Fibroblast of mammary gland (primary cell): ENCODE measurements at regions not wholly inside any gene's neighbourhood (a gene's known extent, or its start where the extent isn't known, plus 50 kb on each side); places are given as distances from the start of the nearest gene placed in this dataset.
"Not testable (repeated sequence)": the region's sequence is repeated elsewhere in the genome, so short reads cannot be mapped to it uniquely, and the experiment has no call there.

Experiments
- DNase-seq: peaks from one replicate; pipeline ENCODE4 v3.0.0-alpha.2; 2010; ENCODE audit warnings: low read depth
- H3K4me3 ChIP-seq: 2 replicates; pipeline ENCODE4 v1.5.1; 2011; ENCODE audit warnings: low read depth, mild to moderate bottlenecking, low read length, moderate library complexity; ENCODE audit not compliant: control insufficient read depth

DNA sequence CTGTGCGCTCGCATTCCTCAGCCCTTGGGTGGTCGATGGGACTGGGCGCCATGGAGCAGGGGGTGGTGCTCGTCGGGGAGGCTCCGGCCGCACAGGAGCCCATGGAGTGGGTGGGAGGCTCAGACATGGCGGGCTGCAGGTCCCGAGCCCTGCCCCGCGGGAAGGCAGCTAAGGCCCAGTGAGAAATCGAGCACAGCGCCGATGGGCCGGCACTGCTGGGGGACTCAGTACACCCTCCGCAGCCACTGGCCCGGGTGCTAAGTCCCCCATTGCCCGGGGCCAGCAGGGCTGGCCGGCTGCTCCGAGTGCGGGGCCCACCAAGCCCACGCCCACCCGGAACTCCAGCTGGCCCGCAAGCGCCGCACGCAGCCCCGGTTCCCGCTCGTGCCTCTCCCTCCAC, 104.1 kb downstream of the SRGAP2 start:
- not testable (repeated sequence) for H3K4me3 ChIP-seq, DNase-seq

DNA sequence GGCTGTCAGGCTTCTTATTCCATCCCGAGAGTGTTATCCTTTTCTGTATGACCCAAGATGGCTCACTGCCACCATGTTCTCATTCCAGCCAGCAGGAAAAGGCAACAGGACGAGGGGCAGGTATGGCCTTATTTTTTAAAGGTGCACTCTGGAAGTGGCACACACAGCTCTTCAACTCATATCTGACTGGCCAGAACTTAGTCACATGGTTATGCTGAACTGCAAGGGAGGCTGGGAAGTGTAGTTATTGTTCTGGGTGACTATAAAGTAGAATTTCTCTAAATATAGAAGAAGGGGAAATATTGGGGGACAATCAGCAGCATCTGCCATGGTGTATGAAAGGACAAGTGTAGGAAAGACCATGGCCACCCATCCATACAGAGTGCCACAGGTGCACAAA, 107.6 kb downstream of the SRGAP2 start:
- not testable (repeated sequence) for DNase-seq

DNA sequence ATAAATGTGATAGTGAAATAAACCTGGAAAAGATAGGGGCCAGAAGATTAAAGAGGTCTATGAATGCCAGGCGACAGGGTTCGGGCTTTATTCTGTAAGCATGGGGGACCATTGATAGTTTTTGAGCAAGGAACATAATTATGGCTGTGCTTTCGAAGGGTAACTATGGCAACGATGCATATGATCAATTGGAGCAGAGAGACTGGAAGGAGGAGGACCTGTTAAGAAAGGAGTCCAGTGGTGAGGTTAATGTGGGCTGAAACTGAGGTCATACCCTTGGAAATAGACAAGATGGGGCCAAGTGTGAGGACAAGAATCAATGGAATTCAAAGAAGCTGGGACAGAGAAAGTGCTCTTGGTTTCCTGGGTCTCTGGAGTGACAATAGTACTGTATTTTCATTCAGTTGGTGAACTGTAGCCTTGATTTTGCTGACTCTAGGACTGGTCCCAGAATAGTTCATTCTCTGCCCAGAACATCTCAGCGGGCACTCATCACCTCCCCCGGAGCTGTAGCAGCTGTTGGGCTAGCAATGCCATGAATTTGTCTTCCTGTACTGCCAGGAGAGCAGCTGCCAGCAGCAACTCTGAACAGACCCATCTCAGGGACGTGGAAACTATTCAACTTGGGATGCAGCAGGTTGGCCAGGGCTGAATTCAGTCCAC, 108.4 kb downstream of the SRGAP2 start:
- H3K4me3 ChIP-seq, DNase-seq: not testable (repeated sequence)

More for the DNA sequence above, 107.6 kb downstream of the SRGAP2 start:
- not testable (repeated sequence) for H3K4me3 ChIP-seq

DNA sequence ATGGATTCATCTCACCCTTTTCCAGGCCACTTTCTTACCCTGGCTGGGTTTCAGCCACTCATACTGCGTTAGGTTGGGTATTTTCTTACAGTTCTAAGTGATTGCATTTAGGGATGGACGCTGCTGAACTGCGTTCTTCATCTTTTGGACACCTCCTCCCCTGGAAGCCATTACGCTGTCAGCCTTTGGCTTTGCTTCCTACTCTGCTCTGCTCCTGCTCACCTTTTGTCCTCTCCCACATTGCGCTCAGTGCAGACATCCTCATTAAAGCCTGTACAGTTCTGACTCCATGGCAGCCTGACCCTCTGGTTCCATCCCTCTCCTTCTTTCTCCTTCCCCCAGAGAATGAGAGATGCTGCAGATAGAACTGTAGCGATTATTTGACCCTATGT, 108.9 kb downstream of the SRGAP2 start:
- not testable (repeated sequence) for H3K4me3 ChIP-seq, DNase-seq

DNA sequence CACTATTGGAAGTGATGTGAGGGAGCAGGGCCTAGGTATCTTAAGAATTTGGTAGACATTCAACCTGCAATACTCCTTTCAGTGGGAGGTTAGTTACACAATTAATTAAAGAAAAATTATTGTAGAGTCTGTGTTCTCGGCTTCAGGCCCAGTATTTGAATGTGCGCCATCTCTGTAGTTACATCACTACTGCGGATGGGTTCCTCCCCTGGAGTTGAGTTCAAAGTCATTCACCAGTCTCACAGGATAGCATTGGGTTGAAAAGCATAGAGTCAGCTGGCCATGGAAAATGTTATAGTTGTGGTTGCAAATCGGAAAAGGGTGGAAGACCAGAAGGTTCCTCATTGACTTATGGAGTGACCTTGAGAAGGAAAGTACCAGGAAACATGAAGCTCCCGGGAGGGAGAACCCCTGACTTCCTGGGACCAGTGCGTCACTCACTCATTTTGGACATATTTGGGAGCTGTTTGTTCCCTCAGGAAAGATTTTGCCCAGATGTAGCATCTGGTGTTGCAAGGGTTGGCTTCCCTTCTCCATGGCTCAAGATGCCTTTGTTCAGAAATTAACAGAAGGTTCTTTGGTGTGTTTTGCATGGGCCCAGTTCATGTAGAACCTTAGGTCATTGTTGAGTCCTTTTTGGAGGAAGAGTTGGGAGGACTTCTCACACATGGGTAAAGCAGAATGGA, 111.8 kb downstream of the SRGAP2 start:
- not testable (repeated sequence) for H3K4me3 ChIP-seq, DNase-seq

DNA sequence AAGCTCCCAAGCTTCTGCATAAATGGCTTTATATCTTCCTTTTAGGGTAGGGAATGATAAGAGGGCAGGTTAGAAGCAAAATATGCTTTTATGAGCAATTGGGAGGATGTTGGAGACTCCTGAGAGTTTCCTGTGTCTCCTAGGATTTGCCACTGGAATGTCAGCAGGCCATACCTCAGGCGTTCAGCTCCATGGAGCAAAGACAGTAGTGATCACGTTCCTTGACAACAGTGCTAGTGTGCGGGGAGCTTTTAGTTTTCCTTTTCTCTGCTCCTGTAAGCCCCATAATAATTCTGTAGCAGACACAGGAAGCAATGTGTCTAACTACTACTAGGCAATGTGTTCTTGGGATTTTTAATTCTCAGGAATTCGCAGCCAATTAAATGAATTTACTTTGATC, 113.6 kb downstream of the SRGAP2 start:
- H3K4me3 ChIP-seq, DNase-seq: not testable (repeated sequence)

DNA sequence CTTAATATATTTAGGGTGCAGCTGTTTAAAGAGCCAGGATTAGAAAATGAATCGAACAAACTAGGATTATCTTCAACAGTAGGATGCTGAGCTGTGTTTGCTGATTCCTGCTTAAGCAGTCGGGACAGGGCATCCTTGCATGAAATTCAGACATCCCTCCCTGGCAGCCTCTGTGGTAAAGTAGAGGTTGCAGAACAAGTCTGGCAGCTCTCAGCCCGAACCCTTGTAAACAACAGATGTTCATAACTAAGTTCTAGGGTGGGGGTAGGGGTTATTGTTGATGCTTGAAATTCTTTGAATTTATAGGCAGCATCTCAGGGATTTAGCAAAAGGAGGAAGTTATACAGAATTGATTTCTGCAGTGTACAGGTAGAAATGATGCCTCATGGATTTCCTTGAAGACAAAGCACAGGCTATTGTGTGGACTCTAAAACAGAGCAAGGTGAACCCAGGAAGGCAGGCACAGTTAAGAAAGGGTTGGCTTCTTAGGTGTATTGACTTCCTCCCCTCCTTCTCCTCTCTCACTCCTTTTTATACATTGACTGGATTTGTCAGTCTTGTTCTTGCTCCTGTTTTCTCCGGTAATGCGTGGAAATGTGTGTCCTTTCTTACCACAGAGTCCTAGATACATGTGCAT, 114.7 kb downstream of the SRGAP2 start:
- not testable (repeated sequence) for H3K4me3 ChIP-seq, DNase-seq

DNA sequence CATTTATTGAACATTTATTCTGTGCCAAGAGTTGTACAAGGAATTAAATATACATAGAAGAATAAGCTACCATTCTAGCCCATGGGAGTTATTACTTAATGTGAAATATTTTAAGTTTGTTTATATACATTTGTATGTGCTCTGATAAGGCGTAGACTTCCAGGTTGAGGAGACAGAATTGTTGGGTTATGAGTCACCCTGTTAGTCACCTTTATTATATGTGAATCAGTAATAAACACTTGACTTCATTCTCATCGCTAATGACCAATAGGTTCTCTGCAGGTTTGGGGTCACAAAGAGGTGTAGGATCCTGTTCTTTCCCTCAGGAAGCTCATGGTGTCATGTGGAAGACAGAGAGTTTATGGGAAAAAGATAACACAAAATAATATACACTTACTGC, 116.9 kb downstream of the SRGAP2 start:
- DNase-seq, H3K4me3 ChIP-seq: not testable (repeated sequence)

DNA sequence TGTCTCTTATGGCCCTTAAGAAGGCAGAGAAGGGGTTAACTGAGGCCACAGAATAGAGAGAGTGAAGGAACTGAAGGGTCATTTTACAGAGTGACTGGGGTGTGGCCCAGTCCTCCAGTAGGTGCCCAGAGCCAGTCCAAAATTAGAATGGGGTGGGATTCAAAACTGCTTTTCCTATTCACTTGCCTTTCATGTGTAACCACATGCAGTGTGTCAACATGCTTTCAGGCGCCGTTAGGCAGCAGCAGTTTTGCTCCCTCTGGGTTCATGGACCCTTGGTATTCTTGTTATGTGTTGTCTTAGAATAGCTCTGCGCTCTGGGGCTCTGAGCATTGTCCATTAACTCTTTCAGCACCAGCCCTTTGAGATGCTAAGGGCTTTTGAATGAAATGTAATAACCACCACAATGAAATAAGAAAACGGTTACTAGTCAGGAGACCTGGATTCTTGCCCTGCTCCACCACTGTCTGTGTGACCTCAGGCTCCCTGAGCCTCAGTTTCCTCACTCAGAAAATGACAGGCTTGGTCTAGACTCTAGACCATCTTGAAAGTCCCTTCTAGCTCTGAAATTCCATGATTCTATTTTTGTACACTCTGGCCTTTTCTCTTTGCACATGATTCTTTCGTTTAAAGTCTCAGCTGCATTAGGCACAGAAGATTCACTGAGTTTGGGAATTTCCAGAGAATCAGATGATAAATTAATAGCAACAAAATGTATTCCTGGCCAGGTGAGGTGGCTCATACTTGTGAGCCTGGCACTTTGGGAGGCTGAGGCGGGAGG, 123.0 kb downstream of the SRGAP2 start:
- not testable (repeated sequence) for DNase-seq, H3K4me3 ChIP-seq

DNA sequence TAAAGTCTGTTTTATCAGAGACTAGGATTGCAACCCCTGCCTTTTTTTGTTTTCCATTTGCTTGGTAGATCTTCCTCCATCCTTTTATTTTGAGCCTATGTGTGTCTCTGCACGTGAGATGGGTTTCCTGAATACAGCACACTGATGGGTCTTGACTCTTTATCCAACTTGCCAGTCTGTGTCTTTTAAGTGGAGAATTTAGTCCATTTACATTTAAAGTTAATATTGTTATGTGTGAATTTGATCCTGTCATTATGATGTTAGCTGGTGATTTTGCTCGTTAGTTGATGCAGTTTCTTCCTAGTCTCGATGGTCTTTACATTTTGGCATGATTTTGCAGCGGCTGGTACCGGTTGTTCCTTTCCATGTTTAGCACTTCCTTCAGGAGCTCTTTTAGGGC, 128.3 kb downstream of the SRGAP2 start:
- not testable (repeated sequence) for DNase-seq, H3K4me3 ChIP-seq

DNA sequence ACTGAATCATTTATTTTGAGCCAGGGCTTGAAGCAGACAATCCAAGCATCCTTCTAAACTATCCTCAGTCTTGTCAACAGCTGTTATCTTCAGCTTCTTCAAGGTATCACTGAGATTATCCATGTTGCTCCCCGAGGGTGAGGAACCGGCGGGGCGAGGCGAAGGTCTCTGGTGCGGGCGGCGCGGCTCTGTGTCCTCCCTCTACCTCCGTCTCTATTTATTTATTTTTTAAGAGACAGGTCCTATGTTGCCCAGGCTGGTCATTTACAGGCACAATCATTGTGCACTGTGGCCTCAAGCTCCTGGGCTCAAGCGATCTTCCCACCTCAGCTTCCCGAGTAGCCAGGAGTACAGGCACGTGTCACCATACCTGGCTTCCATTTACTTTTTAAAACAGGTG, 130.0 kb downstream of the SRGAP2 start:
- DNase-seq, H3K4me3 ChIP-seq: not testable (repeated sequence)

DNA sequence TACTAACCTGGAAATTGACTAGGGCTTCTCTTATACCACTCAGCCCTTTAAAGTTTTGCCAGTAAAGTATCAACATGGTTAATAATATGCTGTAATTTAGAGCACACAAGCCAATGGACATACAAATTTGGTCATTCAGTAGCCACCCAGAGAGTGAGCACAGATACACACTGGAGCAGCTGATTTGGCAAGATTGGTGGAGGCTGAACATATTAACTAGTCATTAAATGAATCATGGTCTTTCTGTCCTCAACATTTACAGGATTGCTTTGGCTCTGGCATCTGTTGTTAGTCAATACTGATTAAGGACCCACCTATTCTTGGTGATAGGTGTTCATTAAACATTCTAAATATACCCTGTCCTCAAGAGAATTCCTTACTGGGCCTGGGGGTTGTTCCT, 130.6 kb downstream of the SRGAP2 start:
- not testable (repeated sequence) for H3K4me3 ChIP-seq, DNase-seq

DNA sequence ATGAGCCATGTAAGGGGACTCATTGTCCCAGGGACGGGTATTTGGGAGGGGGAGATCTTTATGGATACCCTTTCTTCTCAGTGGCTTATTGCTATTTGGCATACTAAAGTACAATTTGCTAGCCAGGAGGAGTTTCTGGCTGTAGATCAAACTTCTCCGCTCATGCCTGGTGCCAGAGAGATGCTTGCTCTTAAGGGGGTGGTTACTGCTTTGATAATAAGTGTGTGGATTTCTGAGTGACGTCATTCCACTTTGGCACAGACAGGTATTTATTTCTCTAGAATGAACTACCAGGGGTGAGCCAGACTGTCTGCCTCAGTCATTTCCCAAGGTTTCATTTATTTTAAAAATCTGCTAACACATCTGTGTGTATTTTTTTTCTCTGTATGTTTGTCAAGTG, 131.1 kb downstream of the SRGAP2 start:
- DNase-seq: peak; percentile 11
- H3K4me3 ChIP-seq: not testable (repeated sequence)

DNA sequence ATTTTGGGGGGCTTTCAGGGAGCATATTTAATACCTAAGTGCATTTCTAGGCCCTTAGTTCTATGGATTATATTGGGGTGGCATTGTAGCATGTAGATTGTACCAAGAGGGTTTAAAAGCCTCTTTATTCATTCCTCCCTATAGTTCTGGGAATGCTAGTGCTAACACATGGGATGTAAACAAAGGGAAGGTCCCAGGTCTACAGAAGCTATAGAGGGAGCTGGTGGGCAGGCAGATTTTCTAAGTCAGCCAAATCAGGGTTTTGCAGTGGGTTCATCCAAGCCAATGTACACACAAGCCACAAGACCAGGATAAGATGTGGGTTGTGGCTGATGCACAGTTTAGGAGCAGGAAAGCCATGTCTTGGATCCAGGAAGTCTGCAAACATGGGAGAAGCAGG, 131.8 kb downstream of the SRGAP2 start:
- not testable (repeated sequence) for H3K4me3 ChIP-seq, DNase-seq

DNA sequence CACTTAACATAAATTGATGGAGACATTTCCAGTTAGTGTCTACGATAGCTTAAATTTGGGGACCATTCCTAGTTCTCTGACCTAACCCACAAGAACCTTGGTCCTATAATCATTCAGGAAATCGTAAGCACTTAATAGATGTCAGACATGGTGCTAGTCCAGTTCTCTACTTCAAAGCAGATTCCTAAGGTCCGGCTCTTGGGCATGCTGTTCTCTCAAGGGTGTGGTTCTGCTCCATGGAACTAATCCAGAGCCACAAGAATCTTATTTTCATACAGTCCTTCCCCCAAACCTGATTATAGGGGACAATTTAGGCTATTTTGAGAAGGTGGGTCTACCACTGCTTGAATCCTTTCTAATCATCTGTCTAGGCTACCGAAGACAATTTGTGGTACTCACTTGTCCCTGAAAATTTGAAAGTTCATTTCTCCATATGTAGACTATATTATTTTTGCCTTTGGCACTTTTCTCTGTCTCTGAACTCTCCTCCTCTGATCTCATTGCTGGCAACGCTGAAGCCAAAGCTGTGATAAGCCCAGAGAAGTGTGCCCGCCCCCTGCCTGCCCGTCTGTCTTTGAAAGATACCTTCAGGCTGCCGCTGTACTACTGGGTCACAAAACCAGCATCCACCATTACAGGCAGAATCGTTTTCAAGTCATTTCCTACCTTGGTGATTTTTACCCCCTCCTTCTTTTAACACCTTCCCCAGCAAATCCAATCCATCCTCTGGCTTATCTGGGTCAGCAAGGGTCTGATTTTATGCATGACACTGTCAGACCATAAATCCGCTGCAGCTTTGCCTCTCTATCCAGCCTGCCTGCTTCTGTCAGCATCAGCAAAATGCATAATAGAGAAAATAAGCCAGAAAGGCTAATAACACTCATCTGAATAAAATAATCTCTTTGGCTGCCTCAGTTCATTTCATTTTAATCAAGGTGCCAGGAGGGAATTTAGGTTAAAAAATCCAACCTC, 132.8 kb downstream of the SRGAP2 start:
- DNase-seq, H3K4me3 ChIP-seq: not testable (repeated sequence)

DNA sequence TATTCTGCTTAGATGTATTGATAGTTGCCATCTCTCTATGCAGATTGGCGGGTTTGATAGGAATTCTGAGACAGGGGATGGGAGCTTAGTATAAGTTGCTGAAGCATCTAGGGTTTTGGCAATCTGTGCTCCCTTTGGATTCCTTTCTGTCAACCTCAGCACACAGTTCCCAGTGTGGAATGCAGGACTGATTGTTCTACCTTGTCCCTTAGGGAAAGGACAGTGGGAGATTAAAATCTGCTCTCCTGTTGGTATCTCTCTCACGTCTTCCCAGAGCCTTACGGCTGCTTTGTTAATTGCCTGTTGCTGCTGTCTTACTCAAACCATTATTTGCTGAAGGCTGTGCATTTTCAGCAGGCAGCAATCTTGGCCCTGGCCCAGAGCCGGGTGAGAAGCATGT, 133.3 kb upstream of the IKBKE start:
- not testable (repeated sequence) for DNase-seq, H3K4me3 ChIP-seq

DNA sequence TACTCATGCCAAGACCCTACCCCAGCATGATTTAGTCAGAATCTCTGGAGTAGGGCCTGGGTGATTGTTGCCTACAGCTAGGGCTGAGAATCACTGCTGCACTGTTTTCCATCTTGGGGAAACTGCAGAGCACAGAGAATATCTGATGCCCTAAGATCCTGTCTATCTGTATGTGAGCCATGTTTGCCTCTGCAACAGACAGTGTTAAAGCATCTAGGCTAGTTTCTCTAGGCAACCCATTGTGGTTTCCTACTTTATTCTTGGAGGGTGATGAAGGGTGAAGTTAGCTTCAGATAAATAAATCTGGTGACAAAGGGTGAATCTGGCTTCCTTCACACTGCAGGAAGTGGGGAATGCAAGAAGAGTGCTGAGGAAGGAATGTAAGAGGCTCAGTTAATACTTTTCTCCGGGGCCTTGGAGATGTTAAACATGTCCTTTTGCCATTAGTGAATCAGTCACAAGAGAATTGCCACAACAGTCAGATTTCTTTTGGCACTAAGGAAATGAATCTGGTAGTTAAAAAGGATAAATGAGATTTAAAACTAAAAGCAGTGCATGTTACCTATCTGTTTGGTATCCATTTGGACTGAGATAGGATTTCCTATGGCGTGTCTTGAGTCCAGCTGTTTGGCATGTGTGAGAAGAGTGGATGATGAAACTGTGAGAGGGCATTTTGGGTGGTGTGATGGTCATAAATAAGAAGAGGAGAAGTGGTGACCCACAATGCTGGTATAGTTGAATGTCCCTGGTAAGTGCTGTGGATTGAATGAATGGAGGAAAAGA, 119.6 kb upstream of the IKBKE start:
- peak; percentile 33 for DNase-seq
- not testable (repeated sequence) for H3K4me3 ChIP-seq
